ENCODE measurements at regions not wholly inside any gene's neighbourhood (a gene's known extent, or its start where the extent isn't known, plus 50 kb on each side); places are given as distances from the start of the nearest gene placed in this dataset.

- TF ChIP-seq, protein P1, sequence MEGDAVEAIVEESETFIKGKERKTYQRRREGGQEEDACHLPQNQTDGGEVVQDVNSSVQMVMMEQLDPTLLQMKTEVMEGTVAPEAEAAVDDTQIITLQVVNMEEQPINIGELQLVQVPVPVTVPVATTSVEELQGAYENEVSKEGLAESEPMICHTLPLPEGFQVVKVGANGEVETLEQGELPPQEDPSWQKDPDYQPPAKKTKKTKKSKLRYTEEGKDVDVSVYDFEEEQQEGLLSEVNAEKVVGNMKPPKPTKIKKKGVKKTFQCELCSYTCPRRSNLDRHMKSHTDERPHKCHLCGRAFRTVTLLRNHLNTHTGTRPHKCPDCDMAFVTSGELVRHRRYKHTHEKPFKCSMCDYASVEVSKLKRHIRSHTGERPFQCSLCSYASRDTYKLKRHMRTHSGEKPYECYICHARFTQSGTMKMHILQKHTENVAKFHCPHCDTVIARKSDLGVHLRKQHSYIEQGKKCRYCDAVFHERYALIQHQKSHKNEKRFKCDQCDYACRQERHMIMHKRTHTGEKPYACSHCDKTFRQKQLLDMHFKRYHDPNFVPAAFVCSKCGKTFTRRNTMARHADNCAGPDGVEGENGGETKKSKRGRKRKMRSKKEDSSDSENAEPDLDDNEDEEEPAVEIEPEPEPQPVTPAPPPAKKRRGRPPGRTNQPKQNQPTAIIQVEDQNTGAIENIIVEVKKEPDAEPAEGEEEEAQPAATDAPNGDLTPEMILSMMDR (IDR thresholded peaks at IDR 0.05) = no peak
- no peak for TF ChIP-seq POLR2A (IDR thresholded peaks at IDR 0.05)
These were observed 87.5 kb upstream of the PTPN13 start for GRCh38 chr4:86506591-86506990.
